ENCODE measurements at regions not wholly inside any gene's neighbourhood (a gene's known extent, or its start where the extent isn't known, plus 50 kb on each side); places are given as distances from the start of the nearest gene placed in this dataset.

DNA sequence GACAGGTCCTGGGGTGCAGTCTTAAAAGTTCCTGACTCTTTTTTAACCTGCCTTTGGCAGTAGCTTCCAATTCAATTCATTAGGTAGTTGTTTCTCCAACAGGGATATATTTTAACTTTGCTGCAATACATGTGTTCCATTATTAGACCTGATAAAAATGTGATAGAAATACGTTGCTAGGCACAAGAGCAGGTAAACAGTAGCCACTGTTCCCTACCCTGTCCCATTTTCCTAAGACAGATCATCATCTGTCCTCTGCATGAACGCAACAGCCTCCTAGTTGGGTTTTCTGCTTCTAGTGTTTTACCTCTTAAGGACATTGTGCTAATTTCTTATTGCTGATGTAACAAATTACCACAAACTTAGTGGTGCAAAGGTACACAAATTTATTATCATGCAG is 156.8 kb downstream of the SNAPC1 start:
- TF ChIP-seq, protein P1, sequence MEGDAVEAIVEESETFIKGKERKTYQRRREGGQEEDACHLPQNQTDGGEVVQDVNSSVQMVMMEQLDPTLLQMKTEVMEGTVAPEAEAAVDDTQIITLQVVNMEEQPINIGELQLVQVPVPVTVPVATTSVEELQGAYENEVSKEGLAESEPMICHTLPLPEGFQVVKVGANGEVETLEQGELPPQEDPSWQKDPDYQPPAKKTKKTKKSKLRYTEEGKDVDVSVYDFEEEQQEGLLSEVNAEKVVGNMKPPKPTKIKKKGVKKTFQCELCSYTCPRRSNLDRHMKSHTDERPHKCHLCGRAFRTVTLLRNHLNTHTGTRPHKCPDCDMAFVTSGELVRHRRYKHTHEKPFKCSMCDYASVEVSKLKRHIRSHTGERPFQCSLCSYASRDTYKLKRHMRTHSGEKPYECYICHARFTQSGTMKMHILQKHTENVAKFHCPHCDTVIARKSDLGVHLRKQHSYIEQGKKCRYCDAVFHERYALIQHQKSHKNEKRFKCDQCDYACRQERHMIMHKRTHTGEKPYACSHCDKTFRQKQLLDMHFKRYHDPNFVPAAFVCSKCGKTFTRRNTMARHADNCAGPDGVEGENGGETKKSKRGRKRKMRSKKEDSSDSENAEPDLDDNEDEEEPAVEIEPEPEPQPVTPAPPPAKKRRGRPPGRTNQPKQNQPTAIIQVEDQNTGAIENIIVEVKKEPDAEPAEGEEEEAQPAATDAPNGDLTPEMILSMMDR (IDR thresholded peaks at IDR 0.05), result no peak
- peaks cover 7% of the 10 kb centered on the region for H3K27me3 Mint-ChIP-seq (ENCODE audit: low read depth, poor library complexity)
- no peaks in the 10 kb centered on the region for H3K9me3 Mint-ChIP-seq
- no peaks in the 10 kb centered on the region for H3K36me3 Mint-ChIP-seq (ENCODE audit: low read depth)
- H3K4me3 Mint-ChIP-seq, result no peak overlapping the region
- DNase-seq, result no peak
- no peaks in the 10 kb centered on the region for H3K4me1 Mint-ChIP-seq
- no peak overlapping the region for H3K27ac Mint-ChIP-seq

DNA sequence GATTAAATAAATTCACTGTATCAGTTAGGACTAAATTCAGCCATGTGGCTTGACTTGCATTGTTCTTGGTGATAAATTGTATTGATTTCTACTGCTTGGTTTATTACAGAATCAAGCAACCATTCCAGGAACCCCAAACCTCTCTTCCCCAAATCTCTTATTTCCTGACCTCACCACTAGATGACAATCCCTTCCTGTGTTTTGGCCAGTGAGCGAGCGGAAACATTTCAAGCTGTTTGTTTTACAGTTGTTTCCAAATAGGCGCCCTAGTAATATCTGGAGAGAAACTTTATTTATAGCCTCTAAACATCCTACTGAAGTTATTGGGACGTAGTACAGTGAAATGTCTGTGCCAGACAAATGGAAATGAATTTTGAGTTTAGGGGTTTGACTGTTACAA is 161.1 kb downstream of the SNAPC1 start:
- no peaks in the 10 kb centered on the region for H3K36me3 Mint-ChIP-seq (ENCODE audit: low read depth)
- TF ChIP-seq, protein P1 (IDR thresholded peaks at IDR 0.05), result no peak
- peaks cover 4% of the 10 kb centered on the region for H3K4me1 Mint-ChIP-seq
- H3K27me3 Mint-ChIP-seq (ENCODE audit: low read depth, poor library complexity), result peaks cover 4% of the 10 kb centered on the region
- no peaks in the 10 kb centered on the region for H3K9me3 Mint-ChIP-seq
- H3K27ac Mint-ChIP-seq, result no peak overlapping the region
- H3K4me3 Mint-ChIP-seq, result no peak overlapping the region
- no peak for DNase-seq

DNA sequence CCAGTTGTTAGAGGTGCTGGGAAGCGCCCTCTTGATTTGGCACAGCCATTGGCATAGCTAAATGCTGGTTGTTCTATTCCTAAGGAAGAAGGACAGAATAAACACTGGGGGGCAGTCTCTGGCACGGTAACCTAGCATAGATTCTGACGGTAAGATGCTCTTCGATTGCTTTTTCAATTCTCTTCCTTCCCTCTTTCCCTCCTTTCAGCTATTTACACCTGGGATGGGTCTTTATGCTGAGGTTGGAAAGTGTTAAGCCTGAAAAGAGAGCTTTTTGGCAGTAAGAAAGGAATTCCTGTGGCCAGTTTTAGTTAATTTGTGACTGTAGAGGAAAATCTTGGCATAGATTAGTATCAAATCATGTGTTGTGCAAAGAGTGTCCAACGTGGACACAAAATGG is 162.8 kb downstream of the SNAPC1 start:
- Mint-ChIP-seq H3K4me1 (peaks cover 4% of the 10 kb centered on the region), H3K36me3 (ENCODE audit: low read depth) (no peaks in the 10 kb centered on the region), H3K27ac (no peak overlapping the region), H3K4me3 (no peak overlapping the region), H3K9me3 (no peaks in the 10 kb centered on the region), H3K27me3 (ENCODE audit: low read depth, poor library complexity) (peaks cover 4% of the 10 kb centered on the region)
- DNase-seq, result no peak
- TF ChIP-seq, protein P1 (IDR thresholded peaks at IDR 0.05), result peak; percentile 26

DNA sequence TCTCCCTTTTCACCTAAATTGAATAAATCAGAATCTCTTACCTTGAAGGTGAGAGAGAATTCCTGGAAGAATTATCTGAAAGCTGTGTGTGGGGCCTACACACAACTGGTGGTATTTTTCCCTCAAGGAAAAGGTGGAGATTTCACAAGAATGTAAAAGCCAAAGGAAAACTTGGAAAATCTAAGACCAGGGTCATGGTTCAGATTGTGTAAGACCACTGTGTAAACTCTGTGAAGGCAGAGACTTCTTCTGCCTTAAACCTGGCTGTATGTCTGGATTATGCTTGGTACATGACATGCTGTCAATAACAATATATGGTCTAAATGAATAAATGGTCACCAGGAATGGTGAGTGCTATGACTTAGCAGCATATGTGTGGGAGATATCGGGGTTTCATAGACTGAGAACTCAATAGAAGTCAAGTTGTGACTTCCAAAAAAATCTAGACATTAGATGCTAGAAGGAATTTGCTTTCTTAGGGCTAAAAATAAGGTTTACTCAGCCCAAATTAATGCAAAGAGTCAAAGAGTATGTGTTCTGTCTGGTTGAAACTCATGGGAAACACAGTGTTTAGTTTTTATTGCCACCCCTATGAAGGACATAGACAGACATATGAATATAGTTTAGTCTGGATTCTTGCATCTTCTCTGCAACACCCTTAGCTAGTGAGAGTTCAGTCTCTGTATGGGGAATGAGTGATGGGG is 163.7 kb downstream of the SNAPC1 start:
- Mint-ChIP-seq H3K27ac (no peak overlapping the region), H3K36me3 (ENCODE audit: low read depth) (no peaks in the 10 kb centered on the region), H3K27me3 (ENCODE audit: low read depth, poor library complexity) (peaks cover 4% of the 10 kb centered on the region), H3K4me3 (no peak overlapping the region), H3K4me1 (peaks cover 4% of the 10 kb centered on the region), H3K9me3 (no peaks in the 10 kb centered on the region)
- TF ChIP-seq, protein P1 (IDR thresholded peaks at IDR 0.05), result no peak
- DNase-seq, result no peak

DNA sequence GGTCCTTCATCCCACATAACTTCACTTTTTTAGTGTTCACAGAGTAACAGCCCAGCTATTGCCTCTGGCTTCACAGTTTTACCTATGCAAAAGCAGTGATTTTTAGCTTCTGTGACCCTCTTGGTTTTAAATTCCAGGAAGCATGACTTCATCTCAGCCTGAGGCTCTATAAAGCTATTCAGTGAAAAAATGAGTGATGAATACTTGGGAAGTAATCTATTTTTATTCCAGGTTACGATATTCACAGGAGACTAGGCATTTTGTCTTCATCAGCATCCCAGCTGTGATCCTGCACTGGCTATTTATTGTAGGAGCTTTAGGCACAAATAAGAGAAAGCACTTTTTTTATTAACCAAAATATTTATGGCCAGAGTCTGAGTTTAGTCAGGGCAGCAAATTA is 164.8 kb downstream of the SNAPC1 start:
- H3K27ac Mint-ChIP-seq, result no peak overlapping the region

More for the DNA sequence above, 164.8 kb downstream of the SNAPC1 start:
- DNase-seq, result no peak
- H3K27me3 Mint-ChIP-seq (ENCODE audit: low read depth, poor library complexity), result no peaks in the 10 kb centered on the region
- no peaks in the 10 kb centered on the region for H3K9me3 Mint-ChIP-seq
- H3K4me1 Mint-ChIP-seq, result peaks cover 4% of the 10 kb centered on the region
- TF ChIP-seq, protein P1 (IDR thresholded peaks at IDR 0.05), result no peak
- no peak overlapping the region for H3K4me3 Mint-ChIP-seq
- H3K36me3 Mint-ChIP-seq (ENCODE audit: low read depth), result no peaks in the 10 kb centered on the region
